Ascending aorta (tissue), 2 donors: ENCODE measurements at regions not wholly inside any gene's neighbourhood (a gene's known extent, or its start where the extent isn't known, plus 50 kb on each side); places are given as distances from the start of the nearest gene placed in this dataset.

ENCODE experiments used
- DNase-seq, 2 donors: peaks; one replicate each; pipeline ENCODE4 v3.0.0-alpha.2; 2019; ENCODE audit warnings: low spot score in 2 of 2
- H3K27ac ChIP-seq, 2 donors: fragments of 200-600 bp; sonication (generic); one replicate each; pipeline ENCODE4 v1.5.1; 2016 to 2017; ENCODE audit warnings: mild to moderate bottlenecking in 1 of 2
- H3K27me3 ChIP-seq: fragments of 200-600 bp; sonication (generic); one replicate; pipeline ENCODE4 v1.5.1; 2017
- H3K36me3 ChIP-seq, 2 donors: fragments of 200-600 bp; sonication (generic); one replicate each; pipeline ENCODE4 v1.5.1; 2016
- H3K4me1 ChIP-seq, 2 donors: fragments of 200-600 bp; sonication (generic); one replicate each; pipeline ENCODE4 v1.5.1; 2016 to 2017; ENCODE audit warnings: mild to moderate bottlenecking in 1 of 2
- H3K4me3 ChIP-seq, 2 donors: fragments of 200-600 bp; sonication (generic); one replicate each; pipeline ENCODE4 v1.5.1; 2016 to 2017; ENCODE audit warnings: mild to moderate bottlenecking in 1 of 2
- H3K9me3 ChIP-seq, 2 donors: fragments of 200-600 bp; sonication (generic); one replicate each; pipeline ENCODE4 v1.5.1; 2016
- intact Hi-C: fragments of 100-400 bp; cut with DNase I; formaldehyde crosslinking; loops from one replicate; pipeline ENCODE4 v1.15.1; 2023
- TF ChIP-seq, protein P1 (sequence below), 3 experiments: fragments of 200-600 bp in 2 of 3; fragments of 450-650 bp in 1 of 3; sonication (generic) in 2 of 3; IDR thresholded peaks; one replicate each; pipeline ENCODE4 v1.5.1; 2016 to 2019; ENCODE audit warnings: antibody characterized with exemption in 3 of 3, mild to moderate bottlenecking in 1 of 3, moderate library complexity in 1 of 3

DNA sequence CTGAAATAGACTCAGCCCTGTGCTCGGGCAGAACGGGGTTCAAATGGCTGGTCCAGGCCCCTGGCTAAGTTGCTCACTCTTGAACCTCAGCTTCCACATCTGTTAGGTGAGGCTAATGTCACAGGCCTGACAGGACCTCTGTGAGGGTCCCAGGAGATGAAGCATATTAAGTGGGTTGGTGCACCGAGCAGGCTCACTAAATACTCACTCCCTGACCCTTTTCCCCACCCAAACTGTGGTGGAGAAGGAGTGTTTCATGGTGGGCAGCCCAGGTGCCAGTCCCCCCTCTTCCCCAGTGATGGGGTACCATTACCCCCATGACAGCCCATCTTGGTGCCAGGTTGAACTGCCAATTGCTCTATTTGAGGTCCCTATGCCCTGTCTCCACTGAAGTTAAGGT lies 286.0 kb downstream of the MYCN start:
- intact Hi-C loops = no loop called here
- DNase-seq = no peak
- H3K36me3 ChIP-seq = no peaks in the 10 kb centered on the region
- no peaks in the 10 kb centered on the region for H3K4me1 ChIP-seq
- no peak overlapping the region for H3K4me3 ChIP-seq
- H3K27ac ChIP-seq = no peak overlapping the region
- TF ChIP-seq, protein P1, sequence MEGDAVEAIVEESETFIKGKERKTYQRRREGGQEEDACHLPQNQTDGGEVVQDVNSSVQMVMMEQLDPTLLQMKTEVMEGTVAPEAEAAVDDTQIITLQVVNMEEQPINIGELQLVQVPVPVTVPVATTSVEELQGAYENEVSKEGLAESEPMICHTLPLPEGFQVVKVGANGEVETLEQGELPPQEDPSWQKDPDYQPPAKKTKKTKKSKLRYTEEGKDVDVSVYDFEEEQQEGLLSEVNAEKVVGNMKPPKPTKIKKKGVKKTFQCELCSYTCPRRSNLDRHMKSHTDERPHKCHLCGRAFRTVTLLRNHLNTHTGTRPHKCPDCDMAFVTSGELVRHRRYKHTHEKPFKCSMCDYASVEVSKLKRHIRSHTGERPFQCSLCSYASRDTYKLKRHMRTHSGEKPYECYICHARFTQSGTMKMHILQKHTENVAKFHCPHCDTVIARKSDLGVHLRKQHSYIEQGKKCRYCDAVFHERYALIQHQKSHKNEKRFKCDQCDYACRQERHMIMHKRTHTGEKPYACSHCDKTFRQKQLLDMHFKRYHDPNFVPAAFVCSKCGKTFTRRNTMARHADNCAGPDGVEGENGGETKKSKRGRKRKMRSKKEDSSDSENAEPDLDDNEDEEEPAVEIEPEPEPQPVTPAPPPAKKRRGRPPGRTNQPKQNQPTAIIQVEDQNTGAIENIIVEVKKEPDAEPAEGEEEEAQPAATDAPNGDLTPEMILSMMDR (IDR thresholded peaks at IDR 0.05) = no peak
- no peaks in the 10 kb centered on the region for H3K9me3 ChIP-seq
- no peaks in the 10 kb centered on the region for H3K27me3 ChIP-seq

DNA sequence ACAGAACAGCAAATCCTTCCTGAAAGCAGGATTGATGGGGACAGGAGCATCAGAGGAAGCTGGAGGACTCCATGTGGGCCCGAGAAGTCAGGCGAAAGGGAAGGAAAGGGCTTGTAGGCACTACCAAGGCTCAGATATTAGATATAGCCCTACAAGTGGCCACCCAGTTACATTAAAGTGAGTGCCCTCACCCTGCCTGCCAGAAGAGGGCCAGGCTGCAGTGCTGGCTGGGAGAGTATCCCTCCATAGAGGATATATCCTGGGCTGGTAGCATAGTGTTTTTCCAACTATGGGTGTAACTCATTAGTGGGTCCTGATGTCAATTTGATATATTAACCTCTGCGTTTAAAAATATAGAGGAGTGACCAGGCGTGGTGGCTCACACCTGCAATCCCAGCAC lies 285.2 kb downstream of the MYCN start:
- H3K9me3 ChIP-seq = no peaks in the 10 kb centered on the region
- H3K4me1 ChIP-seq = no peaks in the 10 kb centered on the region
- H3K27me3 ChIP-seq = no peaks in the 10 kb centered on the region
- H3K36me3 ChIP-seq = no peaks in the 10 kb centered on the region
- TF ChIP-seq, protein P1 (IDR thresholded peaks at IDR 0.05) = no peak
- H3K4me3 ChIP-seq = no peak overlapping the region
- no peak overlapping the region for H3K27ac ChIP-seq
- intact Hi-C loops = no loop called here
- no peak for DNase-seq

DNA sequence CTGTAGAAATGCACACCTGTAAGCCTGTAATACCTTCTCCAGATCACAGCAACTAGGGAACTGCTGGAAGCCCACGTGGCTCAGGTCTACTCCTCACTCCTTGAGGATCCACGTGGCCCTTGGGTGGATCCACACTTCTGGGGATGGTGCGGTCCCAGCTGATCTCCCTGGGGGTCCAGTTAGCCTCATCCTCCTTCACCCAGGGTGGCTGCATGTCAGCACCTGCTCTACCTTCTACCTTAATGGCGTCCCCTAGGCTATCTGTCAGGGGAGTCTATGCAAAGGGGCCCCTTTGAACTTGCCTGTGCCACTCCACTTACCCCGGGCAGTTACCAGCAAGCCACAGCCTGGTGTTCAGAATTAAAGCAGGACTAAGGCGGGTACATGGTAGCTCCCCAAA lies 284.7 kb downstream of the MYCN start:
- H3K4me3 ChIP-seq = no peak overlapping the region
- no peaks in the 10 kb centered on the region for H3K9me3 ChIP-seq
- TF ChIP-seq, protein P1 (IDR thresholded peaks at IDR 0.05) = no peak
- no peaks in the 10 kb centered on the region for H3K4me1 ChIP-seq
- no peaks in the 10 kb centered on the region for H3K27me3 ChIP-seq
- DNase-seq = no peak
- intact Hi-C loops = no loop called here
- H3K27ac ChIP-seq = no peak overlapping the region
- no peaks in the 10 kb centered on the region for H3K36me3 ChIP-seq

DNA sequence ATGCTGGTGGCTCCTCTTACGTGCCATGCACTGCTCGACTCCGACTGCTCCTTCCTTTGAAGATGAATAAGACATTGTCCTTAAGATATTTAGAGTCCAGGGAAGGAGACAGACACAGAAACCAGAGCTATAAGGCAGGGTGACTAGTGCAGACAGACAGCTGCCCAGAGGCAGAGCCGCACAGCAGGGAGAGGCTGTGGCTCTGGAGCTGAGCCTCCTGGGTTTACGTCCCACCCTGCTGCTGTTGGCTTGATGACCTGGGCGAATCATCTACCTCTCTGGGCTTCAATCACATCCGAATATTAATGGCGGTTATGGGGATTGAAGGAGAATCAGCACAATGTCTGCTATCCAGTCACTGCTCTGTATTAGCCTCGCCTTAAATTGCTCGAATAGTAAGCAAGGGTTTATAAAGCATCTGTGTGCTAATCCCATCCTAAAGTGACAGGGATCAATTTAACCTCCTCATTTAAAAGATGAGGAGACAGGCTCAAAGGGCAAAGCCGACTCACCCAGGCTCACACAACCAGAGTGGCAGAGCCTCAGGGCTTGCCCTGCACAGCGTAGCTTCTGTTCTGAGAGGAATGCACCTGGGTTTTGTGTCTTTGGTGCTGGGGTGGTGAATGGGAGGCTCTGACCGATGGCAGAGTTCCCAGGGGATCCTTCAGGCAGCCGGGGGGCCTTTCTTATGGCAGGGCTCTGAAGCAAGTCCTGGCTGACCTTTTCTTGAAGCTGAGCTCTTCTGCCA lies 284.1 kb downstream of the MYCN start:
- no peak overlapping the region for H3K4me3 ChIP-seq
- no peak overlapping the region for H3K27ac ChIP-seq
- no peaks in the 10 kb centered on the region for H3K9me3 ChIP-seq
- H3K4me1 ChIP-seq = no peaks in the 10 kb centered on the region
- no peak for DNase-seq
- H3K36me3 ChIP-seq = no peaks in the 10 kb centered on the region
- TF ChIP-seq, protein P1 (IDR thresholded peaks at IDR 0.05) = no peak
- H3K27me3 ChIP-seq = no peaks in the 10 kb centered on the region
- intact Hi-C loops = no loop called here

DNA sequence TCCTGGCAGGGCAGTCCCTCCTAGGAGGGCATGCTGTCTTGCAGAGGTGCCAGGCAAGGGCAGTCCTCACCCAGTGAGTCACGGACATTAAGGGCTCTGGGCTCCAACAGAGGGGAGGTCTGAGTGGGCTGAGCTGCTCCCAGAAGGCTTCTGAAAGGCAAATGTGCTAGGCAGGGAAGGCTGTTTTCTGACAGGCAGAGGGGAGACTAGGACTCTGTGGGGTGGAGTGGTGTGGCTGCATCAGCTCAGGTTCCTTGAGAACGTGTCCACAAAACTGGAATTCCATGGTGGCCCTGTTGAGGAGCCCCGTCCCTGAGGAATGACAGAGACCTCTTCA lies 283.5 kb downstream of the MYCN start:
- no peak for DNase-seq
- H3K27ac ChIP-seq = no peak overlapping the region
- no peak overlapping the region for H3K4me3 ChIP-seq
- intact Hi-C loops = no loop called here
- no peaks in the 10 kb centered on the region for H3K9me3 ChIP-seq
- H3K27me3 ChIP-seq = no peaks in the 10 kb centered on the region
- no peaks in the 10 kb centered on the region for H3K36me3 ChIP-seq
- no peaks in the 10 kb centered on the region for H3K4me1 ChIP-seq
- TF ChIP-seq, protein P1 (IDR thresholded peaks at IDR 0.05) = no peak
